ENCODE measurements at regions not wholly inside any gene's neighbourhood (a gene's known extent, or its start where the extent isn't known, plus 50 kb on each side); places are given as distances from the start of the nearest gene placed in this dataset.

- no peak for TF ChIP-seq CTCF (conservative IDR thresholded peaks at IDR 0.05; ENCODE audit: low read depth, low read length)
- TF ChIP-seq USF2 (IDR thresholded peaks at IDR 0.05; ENCODE audit: low read depth, low read length) = no peak
- TF ChIP-seq MAFK (IDR thresholded peaks at IDR 0.05; ENCODE audit: low read depth, low read length) = no peak
- TF ChIP-seq POLR2A (IDR thresholded peaks at IDR 0.05; ENCODE audit: low read depth, low read length) = no peak
- no peak for TF ChIP-seq MXI1 (IDR thresholded peaks at IDR 0.05; ENCODE audit: borderline replicate concordance, low read depth, low read length)
- TF ChIP-seq FOS (IDR thresholded peaks at IDR 0.05; ENCODE audit: low read depth, low read length) = no peak
- no peak for TF ChIP-seq SMC3 (IDR thresholded peaks at IDR 0.05; ENCODE audit: low read depth, low read length)
- no peak for TF ChIP-seq NFE2L2 (IDR thresholded peaks at IDR 0.05; ENCODE audit: low read depth, low read length)
- TF ChIP-seq RFX5 (IDR thresholded peaks at IDR 0.05; ENCODE audit: low read depth, low read length) = no peak
Measured at GRCh38 chr13:89486065-89486464, 1814.9 kb downstream of the SLITRK5 start.

Measured in IMR-90 (cell line).